GM18519 (cell line): ENCODE measurements at regions not wholly inside any gene's neighbourhood (a gene's known extent, or its start where the extent isn't known, plus 50 kb on each side); places are given as distances from the start of the nearest gene placed in this dataset.
"Not testable (repeated sequence)": the region's sequence is repeated elsewhere in the genome, so short reads cannot be mapped to it uniquely, and the experiment has no call there.

Experiments used
- ATAC-seq: cut with Tn5 transposase; IDR thresholded peaks from one replicate; pipeline ENCODE4 v1.9.1; 2021; ENCODE audit warnings: mild to moderate bottlenecking, moderate library complexity; ENCODE audit not compliant: unreplicated experiment, low FRiP score

GRCh38 chr3:178120367-178120766, 415.9 kb upstream of the KCNMB2 start:
- ATAC-seq: no peak

GRCh38 chr3:178126686-178127085, 409.6 kb upstream of the KCNMB2 start:
- no peak for ATAC-seq

DNA sequence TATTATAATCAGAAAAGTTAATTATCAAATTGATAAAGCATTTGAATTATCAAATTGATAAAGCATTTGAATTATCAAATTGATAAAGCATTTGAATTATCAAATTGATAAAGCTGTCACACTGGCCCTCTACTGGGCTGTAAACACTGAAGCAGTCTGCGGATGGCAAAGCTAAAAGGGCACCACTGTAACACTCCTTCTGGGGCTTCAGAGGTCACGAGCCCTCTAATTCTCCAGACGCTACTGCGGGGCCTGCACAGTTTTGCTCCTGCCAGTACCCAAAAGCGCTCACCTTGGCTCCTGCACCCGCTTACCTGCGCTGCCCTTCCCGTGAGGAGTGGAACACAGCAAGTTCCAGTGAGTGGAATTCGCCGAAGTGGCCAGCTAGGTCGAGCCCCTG, 409.0 kb upstream of the KCNMB2 start:
- no peak for ATAC-seq

DNA sequence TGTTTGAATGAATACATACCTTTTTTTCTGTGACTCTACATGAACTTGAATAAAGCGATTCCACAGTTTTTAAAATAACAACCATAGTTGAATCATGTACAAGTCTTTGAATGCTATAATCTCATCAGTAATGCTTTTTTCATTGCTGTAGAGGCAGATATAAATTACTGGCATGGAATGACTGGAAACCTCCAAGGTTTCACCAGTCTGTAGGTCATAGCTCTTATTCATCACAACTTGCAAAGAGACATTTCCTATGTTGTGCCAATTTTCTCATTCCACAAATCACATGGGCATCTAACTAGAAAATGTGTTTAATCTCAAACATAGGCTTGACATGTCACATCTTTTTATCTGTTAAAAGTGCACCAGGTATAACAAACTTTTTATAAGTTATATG, 407.1 kb upstream of the KCNMB2 start:
- ATAC-seq: no peak

DNA sequence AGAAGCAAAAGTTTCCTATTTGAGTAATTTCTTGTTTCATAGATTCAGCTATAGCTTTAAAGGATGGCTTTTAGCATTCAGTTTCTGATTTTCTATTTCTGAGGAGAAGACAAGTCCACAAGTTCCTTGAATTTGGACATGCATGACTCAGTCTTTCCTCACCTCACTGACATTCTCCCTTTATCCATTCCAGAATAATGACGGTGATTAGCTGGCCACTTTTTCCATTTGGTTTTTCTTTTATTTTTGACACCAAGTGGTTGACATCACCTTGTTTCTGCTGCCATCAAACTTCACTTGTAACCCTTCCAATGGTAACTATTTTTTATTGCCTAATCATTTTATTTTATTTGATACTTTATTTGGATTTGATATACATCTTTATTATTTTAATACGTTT, 404.4 kb upstream of the KCNMB2 start:
- ATAC-seq: no peak

DNA sequence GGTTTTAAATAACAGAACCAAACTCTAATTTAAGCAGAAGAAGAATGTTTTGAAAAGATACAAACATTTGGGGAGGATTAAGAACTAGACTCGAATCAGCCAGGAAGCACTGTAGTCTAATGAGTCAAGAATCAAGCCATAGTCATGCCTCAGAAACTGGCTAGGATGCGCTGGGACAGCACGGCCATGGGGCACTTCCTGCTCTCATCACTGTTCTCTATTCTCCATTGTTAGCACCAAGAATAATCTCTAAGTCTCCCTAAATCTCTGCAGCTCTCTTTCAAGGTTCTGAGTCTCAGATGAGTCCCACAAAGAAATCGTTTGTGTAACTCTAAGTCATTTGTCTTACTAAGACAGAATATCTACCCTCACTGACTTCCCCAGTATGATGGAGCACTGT, 399.0 kb upstream of the KCNMB2 start:
- no peak for ATAC-seq

- no peak for ATAC-seq
These were observed 398.4 kb upstream of the KCNMB2 start for GRCh38 chr3:178137831-178138230.

DNA sequence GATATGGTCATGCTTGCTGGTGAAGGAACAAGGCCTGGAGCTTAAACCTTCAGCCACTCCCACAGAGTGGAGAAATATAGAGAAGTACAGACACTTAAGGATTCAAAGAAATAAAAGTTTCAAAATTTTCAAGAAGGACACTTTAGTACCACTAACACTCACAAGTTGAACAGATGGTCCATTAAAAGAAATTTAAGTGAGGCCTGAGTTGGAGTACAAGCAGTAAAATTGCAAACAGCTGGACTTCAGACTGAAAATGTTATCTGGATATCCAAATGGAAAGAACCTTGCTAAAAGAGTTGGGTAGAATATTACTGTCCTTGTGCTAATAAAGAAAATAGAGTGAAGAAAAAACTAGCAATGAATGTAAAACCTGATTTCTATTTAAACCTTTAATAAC, 397.1 kb upstream of the KCNMB2 start:
- no peak for ATAC-seq

DNA sequence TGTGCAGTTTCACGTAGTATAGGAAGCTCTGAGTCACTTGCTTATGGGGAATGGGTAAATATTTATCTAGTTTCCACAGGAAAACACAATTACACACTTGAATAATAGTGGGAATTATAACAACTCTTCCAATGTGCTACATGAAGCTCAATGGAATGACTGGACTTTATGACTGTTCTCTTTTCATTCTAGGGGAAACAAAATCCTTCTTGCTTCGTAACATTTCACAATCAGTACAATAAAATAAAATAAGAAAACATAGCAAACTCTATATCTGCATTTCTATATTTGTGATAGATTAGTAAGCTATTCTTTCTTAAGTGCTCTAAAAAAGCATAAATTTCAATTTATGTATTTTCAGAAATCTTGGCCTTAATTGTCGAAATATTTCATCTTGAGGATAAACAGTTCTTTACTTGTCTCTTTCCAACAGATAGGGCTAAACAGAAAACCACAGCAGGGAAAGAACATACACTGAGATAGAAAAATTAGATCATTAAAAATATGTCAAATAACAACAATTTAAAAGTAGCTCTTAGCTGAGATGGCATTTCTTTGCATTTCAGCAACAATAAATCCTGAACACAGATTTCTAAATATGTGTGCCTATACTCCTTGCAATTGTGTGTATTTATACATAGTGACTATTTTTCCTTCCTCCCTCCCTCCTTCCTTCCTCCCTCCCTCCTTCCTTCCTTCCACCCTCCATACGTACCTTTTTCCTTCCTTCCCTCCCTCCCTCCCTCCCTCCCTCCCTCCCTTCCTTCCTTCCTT, 395.5 kb upstream of the KCNMB2 start:
- no peak for ATAC-seq

GRCh38 chr3:178141305-178141684, 394.9 kb upstream of the KCNMB2 start:
- ATAC-seq: not testable (repeated sequence)

DNA sequence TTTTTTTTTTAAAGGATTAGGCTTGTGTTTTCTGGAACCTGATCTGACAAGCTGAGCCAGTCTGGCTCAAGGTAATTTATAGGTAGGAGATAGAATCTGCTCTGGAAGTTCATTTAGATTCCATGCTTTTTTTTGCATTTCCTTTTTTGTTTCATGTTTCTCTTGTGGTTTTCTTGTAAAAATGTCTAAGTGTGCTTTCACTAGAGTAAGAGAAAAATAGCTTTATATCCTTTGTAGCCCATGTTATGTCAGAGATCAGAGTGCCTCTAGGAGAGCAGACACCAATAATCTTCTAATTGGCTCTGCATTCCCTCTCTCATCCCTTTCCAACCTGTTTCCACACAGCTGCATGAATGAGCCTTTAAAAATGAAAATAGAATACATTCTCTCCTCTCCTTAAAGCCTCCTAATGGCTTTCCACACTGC, 389.8 kb upstream of the KCNMB2 start:
- ATAC-seq: no peak

GRCh38 chr3:178147001-178147400, 389.2 kb upstream of the KCNMB2 start:
- ATAC-seq: no peak

DNA sequence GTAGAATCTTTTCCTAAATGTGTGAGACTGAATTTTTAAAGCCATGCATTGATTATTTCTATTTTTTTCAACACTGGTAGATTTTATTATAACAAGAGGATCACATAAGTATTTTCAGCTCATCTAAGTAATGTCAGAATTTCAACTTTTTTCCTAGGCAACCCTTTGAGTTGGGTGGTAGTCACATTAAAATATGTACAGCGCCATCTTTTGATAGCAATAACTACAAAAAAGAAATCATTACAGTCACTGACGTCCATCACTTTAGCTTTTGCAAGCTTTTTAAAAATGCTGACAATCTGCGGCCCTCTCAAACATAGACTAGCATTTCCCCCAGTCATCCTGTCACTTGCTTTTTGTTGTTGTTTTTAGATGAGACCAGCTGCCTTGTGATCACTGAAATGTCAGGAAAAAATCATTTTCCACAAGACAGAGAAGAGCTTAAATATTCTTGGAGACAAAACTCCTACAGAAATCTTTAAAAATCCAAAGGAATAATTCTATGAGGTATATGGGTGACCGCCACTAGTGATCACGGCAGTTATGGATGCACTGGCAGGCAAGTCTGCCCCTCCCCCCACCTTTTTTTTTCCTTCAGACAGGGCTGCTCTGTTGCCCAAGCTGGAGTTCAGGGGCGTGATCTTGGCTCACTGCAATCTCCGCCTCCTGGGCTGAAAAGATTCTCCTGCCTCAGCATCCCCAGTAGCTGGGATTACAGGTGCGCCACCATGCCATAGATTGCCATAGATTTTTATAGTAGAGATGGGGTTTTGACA, 384.0 kb upstream of the KCNMB2 start:
- ATAC-seq: no peak

DNA sequence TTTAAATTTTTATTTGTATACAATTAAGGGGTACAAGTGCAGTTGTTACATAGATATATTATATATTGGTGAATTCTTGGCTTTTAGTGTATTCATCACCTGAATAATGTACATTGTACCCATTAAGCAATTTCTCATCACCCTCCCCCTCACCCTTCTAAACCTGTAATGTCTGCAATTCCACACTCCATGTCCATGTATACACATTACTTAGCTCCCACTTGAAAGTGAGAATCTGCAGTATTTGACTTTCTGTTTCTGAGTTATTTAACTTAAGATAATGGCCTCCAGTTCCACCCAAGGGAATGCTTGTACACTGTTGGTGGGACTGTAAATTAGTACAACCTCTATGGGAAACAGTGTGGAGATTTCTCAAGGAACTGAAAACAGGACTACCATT, 383.2 kb upstream of the KCNMB2 start:
- no peak for ATAC-seq

DNA sequence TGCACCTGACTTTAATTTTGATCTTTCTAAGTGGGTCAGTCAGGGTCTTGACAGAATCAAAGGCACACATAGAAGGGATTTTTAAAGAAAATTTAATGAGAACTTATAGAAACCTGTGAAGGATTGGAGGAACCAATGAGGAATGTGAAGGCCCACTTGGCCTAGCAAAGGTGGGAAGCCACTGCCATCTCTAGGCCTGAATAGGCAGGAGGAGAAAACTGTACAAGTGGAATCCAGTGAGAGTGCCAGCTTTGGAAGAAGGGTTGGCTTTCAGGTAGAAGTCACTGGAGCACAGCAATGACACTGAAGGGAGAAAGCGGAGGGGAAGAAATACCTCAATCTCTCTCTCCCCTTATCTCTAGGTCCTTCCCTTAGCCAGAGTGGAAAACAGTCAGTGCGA, 380.7 kb upstream of the KCNMB2 start:
- ATAC-seq: no peak

DNA sequence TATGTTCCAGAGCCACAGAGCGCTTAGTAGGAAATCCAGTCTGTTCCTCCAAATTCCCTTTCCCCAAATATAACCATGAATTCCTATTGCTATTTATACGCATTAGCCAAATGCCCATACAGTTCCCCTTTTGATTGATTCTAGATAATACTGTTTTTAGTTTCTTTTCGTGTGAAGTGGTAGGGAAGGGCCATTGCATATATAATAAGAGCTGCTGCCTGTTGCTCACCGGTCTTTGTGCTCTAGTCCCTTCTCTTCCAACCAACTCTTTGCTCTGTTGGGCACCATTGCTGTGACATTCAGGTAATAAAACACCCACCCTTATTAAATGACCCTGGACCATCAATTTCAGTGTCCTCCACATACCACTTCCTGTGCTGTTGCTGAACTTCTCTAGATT, 379.9 kb upstream of the KCNMB2 start:
- no peak for ATAC-seq

DNA sequence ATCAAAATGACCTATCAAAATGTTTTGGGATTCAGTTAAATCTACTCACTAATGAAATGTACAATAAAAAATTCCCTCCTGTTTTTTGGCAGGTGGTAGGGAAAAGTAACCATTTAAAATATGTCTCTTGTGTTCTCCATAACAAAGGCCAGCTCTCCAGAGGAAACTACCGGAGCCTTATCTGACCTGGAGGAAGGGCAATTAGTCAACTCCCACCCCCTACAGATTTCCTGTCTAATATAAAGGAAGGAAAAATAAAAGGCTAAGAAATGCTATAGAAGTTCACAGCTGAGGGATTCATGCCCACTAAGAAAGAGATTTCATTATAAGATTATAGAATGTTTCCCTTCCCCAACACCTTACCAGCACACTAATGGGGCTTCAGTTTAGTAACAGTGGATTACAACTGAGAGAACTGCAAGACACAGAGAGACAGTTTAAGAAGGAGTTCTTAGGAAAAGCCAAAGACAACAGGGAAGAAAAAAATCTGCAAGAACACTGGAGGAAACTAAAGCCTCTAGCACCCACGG, 376.5 kb upstream of the KCNMB2 start:
- no peak for ATAC-seq

- ATAC-seq: no peak
These were observed 366.8 kb upstream of the KCNMB2 start for GRCh38 chr3:178169421-178169820.

GRCh38 chr3:178170698-178171535, 365.3 kb upstream of the KCNMB2 start:
- ATAC-seq: no peak

GRCh38 chr3:178172121-178172520, 364.1 kb upstream of the KCNMB2 start:
- no peak for ATAC-seq
